H7 (cell line): ENCODE measurements at regions not wholly inside any gene's neighbourhood (a gene's known extent, or its start where the extent isn't known, plus 50 kb on each side); places are given as distances from the start of the nearest gene placed in this dataset.
"Not testable (repeated sequence)": the region's sequence is repeated elsewhere in the genome, so short reads cannot be mapped to it uniquely, and the experiment has no call there.

ENCODE experiments used
- DNase-seq: peaks from one replicate; pipeline ENCODE4 v3.0.0; 2012
- H3K27me3 ChIP-seq: 2 replicates; pipeline ENCODE4 v1.6.0; 2011; ENCODE audit warnings: mild to moderate bottlenecking, low read length; ENCODE audit not compliant: control insufficient read depth, insufficient read depth
- H3K36me3 ChIP-seq: replicated peaks from 2 replicates; pipeline ENCODE4 v1.5.1; 2011; ENCODE audit warnings: low read length; ENCODE audit not compliant: control insufficient read depth, insufficient read depth
- H3K4me3 ChIP-seq: 2 replicates; pipeline ENCODE4 v1.5.1; 2011; ENCODE audit warnings: low read depth, mild to moderate bottlenecking, control low read depth, low read length, moderate library complexity; ENCODE audit not compliant: insufficient read depth

DNA sequence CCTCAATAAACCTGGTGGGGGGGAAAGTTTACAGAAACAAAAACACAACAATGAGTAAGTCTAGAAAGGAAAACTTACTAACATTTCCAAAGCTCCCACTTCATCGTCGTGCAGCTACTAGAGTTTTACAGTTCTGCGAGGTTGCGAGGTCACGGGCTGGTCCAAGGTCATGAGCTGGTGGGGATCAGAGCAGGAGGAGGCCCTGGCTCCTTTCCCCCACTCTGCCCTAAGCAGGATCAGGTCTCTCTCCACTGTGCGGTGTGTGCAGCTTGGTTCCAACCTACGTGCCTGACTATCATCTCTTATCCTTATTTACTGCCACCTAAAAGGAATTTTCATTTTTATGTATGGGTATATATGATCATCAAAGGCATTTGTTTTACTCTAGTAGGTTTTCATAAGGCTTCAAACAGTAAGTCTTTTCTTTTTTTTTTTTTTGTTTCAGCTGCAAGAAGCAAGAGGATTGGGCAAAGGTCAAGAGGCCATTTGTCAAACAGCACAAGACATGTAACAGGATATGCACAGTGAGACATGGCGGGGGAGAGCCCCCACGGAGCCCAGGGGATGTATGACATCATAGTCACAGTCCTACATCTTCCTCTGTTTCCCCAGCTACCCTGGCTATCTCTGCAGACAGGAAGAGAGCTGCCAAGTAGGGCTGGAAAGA lies 76.6 kb upstream of the POMP start:
- Histone ChIP-seq H3K36me3 (no peaks in the 10 kb centered on the region), H3K4me3 (no peak overlapping the region), H3K27me3 (no peaks in the 10 kb centered on the region)
- DNase-seq = no peak

GRCh38 chr13:28581451-28581850 lies 77.5 kb upstream of the POMP start:
- no peak for DNase-seq
- no peaks in the 10 kb centered on the region for H3K27me3 ChIP-seq
- H3K36me3 ChIP-seq = no peaks in the 10 kb centered on the region
- no peak overlapping the region for H3K4me3 ChIP-seq

DNA sequence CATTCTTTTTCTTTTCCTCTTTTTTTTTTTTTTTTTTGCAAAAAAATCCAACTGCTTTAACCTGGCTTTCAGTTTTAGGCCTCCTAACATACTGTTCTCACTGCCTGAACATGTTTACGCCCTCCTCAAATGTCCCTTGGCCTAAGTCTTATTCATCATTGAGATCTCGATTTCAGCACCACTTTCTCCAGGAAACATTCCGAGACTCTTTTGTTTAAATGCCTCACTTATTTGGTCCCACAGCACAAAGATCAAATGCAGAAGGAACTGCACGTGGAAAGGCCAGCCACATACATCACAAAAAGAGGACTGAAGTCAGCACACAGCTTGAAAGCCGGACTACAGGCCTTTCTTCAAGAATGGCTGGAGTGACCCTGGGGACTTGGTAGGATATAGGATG lies 79.2 kb upstream of the POMP start:
- no peaks in the 10 kb centered on the region for H3K36me3 ChIP-seq
- no peak overlapping the region for H3K4me3 ChIP-seq
- H3K27me3 ChIP-seq = no peaks in the 10 kb centered on the region
- no peak for DNase-seq

DNA sequence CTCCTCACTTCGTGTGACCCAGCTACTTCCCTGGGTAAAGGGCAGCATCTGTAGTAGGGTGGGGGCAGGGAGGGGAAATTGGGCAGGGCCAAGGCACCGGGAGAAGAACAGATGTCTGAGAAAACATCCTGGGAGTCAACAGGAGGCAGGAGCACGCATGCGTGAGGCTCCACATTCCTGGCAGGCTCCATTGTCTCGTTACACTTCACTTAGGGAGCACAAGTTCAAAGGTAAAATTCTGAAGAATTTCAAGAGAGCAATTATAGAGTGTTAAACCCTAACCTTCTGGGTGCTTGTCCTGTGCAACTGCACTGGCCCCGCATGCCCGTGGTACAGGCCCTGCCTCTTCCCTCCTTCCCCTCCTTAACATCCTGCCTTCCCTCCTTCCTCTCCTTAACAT lies 79.6 kb upstream of the POMP start:
- H3K27me3 ChIP-seq = no peaks in the 10 kb centered on the region
- peak; percentile 41 for DNase-seq
- H3K36me3 ChIP-seq = no peaks in the 10 kb centered on the region
- H3K4me3 ChIP-seq = no peak overlapping the region

DNA sequence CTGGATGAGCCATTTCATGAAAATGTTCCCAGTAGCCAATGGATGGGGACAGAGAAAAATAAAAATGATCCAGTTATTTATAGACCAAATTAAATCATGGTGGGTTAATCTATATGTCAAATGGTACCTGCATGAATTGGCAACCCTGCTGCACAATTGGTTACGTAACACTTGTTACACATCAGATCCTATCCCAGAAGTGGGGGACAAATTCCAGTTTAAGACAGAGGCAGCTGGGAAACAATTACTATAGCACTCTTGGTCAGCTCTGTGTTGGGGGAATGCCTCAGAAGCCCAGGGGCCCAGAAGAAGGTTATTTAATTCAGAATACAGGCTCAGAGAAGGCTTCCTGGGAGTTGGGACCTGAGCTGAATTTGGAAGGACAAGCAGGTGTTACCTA lies 81.1 kb upstream of the FLT1 start:
- DNase-seq = no peak
- Histone ChIP-seq H3K27me3 (no peaks in the 10 kb centered on the region), H3K4me3 (no peak overlapping the region), H3K36me3 (no peaks in the 10 kb centered on the region)

DNA sequence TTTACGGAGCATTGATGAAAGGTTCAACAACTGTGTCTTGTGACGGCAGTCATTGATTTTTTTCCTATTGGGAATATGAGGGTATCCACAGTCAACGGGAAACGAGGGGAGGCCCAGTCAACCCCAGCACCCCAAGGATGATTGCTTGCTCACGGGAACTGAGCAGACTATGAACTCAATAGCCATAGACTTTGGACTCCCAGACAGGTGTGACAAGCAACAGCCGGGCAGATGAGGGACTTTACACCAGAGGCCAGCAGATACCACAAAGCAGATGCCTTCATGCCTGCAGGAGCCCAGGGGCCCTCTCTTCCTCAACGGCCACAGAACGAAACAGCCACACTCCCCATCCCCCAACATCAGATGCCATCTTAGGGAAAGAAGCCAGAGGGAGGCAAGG lies 80.3 kb upstream of the FLT1 start:
- Histone ChIP-seq H3K27me3 (no peaks in the 10 kb centered on the region), H3K36me3 (no peaks in the 10 kb centered on the region), H3K4me3 (no peak overlapping the region)
- no peak for DNase-seq

DNA sequence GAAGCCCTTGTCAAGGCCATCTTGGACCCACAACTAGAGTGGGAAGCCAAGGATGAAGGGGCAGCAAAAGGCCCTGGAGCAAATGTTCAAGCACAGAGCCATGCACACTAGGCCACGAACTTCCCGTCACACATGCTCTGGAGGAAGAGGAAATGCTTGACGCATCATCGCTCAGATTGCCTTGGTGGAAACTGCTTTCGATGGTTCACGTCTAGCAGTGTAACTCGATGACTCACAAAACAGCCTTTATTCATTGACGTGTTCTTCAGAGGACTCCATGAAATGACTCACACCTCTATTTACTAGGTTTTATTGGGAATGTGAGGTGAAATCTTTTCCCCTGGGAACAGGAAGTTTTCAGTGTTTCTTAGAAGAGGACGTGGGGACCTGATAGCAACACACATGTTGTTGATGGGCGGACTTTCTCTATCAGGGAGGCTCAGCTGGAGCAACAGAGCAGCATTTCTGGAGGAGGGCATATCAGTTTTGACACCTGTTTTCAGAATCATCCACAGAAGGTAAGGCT lies 79.8 kb upstream of the FLT1 start:
- Histone ChIP-seq H3K27me3 (no peaks in the 10 kb centered on the region), H3K36me3 (no peaks in the 10 kb centered on the region), H3K4me3 (no peak overlapping the region)
- DNase-seq = no peak

DNA sequence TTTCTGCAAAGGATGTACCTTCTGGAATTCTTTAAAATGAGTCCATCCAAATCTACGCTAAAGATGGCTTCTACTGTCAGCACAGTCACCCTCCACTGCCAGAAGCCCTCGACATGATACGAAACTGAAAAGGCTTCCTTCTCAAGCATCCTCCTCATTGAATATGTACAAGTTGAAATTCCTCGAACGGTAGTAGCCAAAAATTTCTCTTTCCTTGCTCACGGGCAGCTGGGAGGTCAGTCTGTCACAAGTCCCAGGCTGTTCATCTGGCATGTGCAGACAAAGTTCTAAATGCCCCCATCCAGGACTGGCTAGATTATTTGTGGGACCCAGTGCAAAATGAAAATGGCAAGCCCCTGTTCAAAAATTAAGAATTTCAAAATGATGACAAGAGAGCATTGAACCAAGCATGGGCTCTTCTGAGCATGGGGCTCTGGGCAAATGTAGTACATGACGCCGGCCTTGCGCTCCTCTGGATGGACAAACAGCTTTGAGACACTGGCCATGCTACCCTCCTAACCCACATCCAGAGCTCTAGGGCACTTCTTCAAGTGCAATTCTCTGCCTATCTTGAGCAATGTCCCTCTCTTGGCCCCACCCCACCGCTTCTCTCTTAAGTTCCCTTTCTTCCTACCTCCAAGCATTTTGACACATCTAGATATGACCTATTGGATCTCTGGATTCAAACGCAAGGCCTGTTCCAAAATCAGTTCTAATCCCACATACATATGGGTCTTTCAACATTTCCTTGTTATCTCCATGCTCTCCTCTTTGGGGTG lies 78.9 kb upstream of the FLT1 start:
- no peak for DNase-seq
- Histone ChIP-seq H3K27me3 (no peaks in the 10 kb centered on the region), H3K36me3 (no peaks in the 10 kb centered on the region), H3K4me3 (no peak overlapping the region)

- Histone ChIP-seq H3K4me3 (no peak overlapping the region), H3K36me3 (no peaks in the 10 kb centered on the region), H3K27me3 (no peaks in the 10 kb centered on the region)
- DNase-seq = no peak
These were observed 77.9 kb upstream of the FLT1 start for GRCh38 chr13:28572871-28573270.

- not testable (repeated sequence) for H3K4me3 ChIP-seq
These were observed 75.4 kb upstream of the FLT1 start for GRCh38 chr13:28570356-28570755.

DNA sequence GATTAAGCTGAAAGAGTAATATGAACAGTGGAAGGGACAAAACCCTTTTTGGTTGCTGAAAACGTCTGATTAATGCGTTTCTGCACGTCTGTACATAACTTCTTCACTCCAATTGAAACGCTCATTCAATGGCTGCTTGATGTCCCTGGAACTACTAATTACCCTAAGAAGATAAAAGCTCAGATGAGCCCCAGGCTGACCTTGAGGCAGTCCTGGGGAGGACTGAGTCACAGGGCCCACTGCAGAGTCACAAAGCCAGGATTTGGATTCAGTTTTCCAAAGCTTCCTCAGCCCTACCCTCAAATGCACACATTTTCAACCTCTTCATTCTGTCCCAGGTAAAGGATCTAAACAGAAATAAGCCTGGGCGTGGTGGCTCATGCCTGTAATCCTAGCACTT lies 75.0 kb upstream of the FLT1 start:
- no peak overlapping the region for H3K4me3 ChIP-seq
- no peaks in the 10 kb centered on the region for H3K36me3 ChIP-seq
- no peaks in the 10 kb centered on the region for H3K27me3 ChIP-seq
- no peak for DNase-seq

More at GRCh38 chr13:28570356-28570755, 75.4 kb upstream of the FLT1 start:
- H3K36me3 ChIP-seq, DNase-seq, H3K27me3 ChIP-seq: not testable (repeated sequence)

GRCh38 chr13:28568286-28568685 lies 73.4 kb upstream of the FLT1 start:
- no peak overlapping the region for H3K4me3 ChIP-seq
- H3K27me3 ChIP-seq = no peaks in the 10 kb centered on the region
- no peaks in the 10 kb centered on the region for H3K36me3 ChIP-seq
- DNase-seq = no peak

DNA sequence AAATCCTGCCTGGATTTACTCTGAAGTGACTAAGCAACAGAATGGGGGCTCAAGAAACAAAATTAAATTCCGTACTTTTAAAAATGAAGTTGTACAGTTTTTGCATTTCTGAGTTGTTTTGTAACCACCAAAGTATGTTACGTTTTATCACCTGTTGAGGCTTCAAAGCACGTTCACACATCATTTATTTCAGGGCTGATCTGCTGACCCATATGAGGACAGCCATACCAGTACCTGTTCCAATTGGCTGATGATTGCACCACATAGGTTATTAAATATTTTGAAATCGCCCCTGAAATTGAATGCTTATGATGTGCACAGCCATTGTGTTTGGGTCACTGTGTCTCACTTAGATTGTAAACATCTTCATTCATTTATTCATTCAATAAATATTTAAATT lies 72.0 kb upstream of the FLT1 start:
- Histone ChIP-seq H3K36me3 (no peaks in the 10 kb centered on the region), H3K4me3 (no peak overlapping the region), H3K27me3 (no peaks in the 10 kb centered on the region)
- DNase-seq = no peak

GRCh38 chr13:28566283-28566682 lies 71.4 kb upstream of the FLT1 start:
- Histone ChIP-seq H3K4me3 (no peak overlapping the region), H3K27me3 (no peaks in the 10 kb centered on the region), H3K36me3 (no peaks in the 10 kb centered on the region)
- no peak for DNase-seq

DNA sequence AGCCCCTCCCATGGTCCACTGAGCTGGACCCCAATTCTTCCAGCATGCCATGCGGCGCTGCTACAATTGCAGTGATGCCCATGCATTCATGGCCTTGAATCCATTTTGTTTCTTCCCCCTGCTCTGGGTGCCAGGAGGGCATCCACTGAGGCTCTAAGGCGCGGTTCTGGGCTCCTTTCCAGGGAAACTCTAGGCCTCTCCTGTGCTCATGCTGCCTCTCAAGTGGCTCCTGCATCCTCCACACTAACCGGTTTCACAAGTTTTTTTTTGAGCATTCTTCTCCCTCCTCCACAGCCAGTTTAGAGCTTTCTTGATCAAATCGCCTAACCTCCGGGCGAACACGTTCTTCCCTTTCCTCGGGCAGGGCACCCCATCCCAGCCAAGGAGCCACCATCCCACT lies 69.1 kb upstream of the FLT1 start:
- no peak for DNase-seq
- Histone ChIP-seq H3K4me3 (no peak overlapping the region), H3K36me3 (no peaks in the 10 kb centered on the region), H3K27me3 (no peaks in the 10 kb centered on the region)
